Right cardiac atrium (tissue), 5 donors: ENCODE measurements at regions not wholly inside any gene's neighbourhood (a gene's known extent, or its start where the extent isn't known, plus 50 kb on each side); places are given as distances from the start of the nearest gene placed in this dataset.
"Not testable (repeated sequence)": the region's sequence is repeated elsewhere in the genome, so short reads cannot be mapped to it uniquely, and the experiment has no call there.

Experiments used
- ATAC-seq, 2 donors: fragments of 200-7000 bp; cut with Tn5 transposase; one replicate each; pipeline versions ENCODE4 v1.8.0 to v1.9.1; 2020; ENCODE audit warnings: moderate library complexity in 2 of 2, mild to moderate bottlenecking in 1 of 2
- DNase-seq, 3 donors: peaks; one replicate each; pipeline ENCODE4 v3.0.0-alpha.2; 2020
- H3K27ac ChIP-seq: one replicate; pipeline ENCODE4 v1.5.1; 2013; ENCODE audit warnings: mild to moderate bottlenecking, low read length, control low read depth, moderate library complexity
- H3K27me3 ChIP-seq: one replicate; pipeline ENCODE4 v1.6.1; 2013; ENCODE audit not compliant: control insufficient read depth, insufficient read depth
- H3K4me1 ChIP-seq: one replicate; pipeline ENCODE4 v1.6.1; 2013; ENCODE audit warnings: low read length; ENCODE audit not compliant: control insufficient read depth, insufficient read depth
- H3K4me3 ChIP-seq: one replicate; pipeline ENCODE4 v1.5.1; 2013; ENCODE audit warnings: low read length, control low read depth
- H3K9me3 ChIP-seq: one replicate; pipeline ENCODE4 v1.6.1; 2013; ENCODE audit warnings: low read length; ENCODE audit not compliant: control insufficient read depth
- WGBS: extraction: QIAGEN DNeasy Blood & Tissue Kit; methylation state at CpG from one replicate; pipeline ENCODE4 v1.1.7; 2013; 5-methylcytosine and 5-hydroxymethylcytosine counted together
- intact Hi-C, 4 donors: fragments of 100-400 bp; cut with DNase I; formaldehyde crosslinking; loops; one replicate each; pipeline versions ENCODE4 v1.11.0 to v1.14.0; 2022 to 2023
- donor health status: healthy with polysubstance abuse.
- donor health status: DM: no; HTN: yes; CAD: no.
- donor health status: DM: no; HTN: no; CAD: no.
- donor health status: DM: no; HTN: yes; CAD: no; lungs with severe emphysema.
- donor health status: DM: yes; HTN: yes; CAD: no.

DNA sequence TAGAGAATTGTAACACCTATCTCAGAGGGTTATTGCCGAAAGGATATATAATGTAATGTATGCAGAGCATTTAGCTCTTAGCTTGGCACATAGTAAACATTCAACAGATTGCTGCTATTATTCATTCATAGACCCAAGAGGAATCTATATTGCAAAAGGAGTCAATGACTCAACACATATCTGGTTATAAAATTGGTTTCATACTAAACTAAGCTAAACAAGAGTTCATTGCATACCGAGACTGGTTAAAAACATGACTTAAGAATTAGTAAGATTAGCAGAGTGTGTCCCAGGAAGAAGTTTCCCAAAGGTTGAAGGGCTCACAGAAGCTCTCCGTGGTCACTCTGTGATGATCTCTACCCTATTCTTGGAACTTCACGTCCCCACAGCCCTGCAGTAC is 339.6 kb upstream of the CCNH start:
- no peaks in the 10 kb centered on the region for H3K27me3 ChIP-seq
- H3K27ac ChIP-seq: no peak overlapping the region
- DNase-seq (no peak), ATAC-seq (no peak)
- no peak overlapping the region for H3K4me3 ChIP-seq
- WGBS: 76% methylated on average over 4 of the region's 4 CpGs
- intact Hi-C loops: no loop called here
- H3K9me3 ChIP-seq: no peaks in the 10 kb centered on the region
- no peaks in the 10 kb centered on the region for H3K4me1 ChIP-seq

GRCh38 chr5:87751824-87752223 is 339.1 kb upstream of the CCNH start:
- intact Hi-C loops: no loop called here
- Histone ChIP-seq H3K27me3 (no peaks in the 10 kb centered on the region), H3K27ac (no peak overlapping the region), H3K4me3 (no peak overlapping the region), H3K4me1 (no peaks in the 10 kb centered on the region), H3K9me3 (no peaks in the 10 kb centered on the region)
- DNase-seq (no peak), ATAC-seq (no peak)
- WGBS: 55% methylated on average over 4 of the region's 4 CpGs

GRCh38 chr5:87746891-87747377 is 334.2 kb upstream of the CCNH start:
- no peak for ATAC-seq
- no peak overlapping the region for H3K27ac ChIP-seq
- 83% methylated on average over 2 of the region's 2 CpGs for WGBS

DNA sequence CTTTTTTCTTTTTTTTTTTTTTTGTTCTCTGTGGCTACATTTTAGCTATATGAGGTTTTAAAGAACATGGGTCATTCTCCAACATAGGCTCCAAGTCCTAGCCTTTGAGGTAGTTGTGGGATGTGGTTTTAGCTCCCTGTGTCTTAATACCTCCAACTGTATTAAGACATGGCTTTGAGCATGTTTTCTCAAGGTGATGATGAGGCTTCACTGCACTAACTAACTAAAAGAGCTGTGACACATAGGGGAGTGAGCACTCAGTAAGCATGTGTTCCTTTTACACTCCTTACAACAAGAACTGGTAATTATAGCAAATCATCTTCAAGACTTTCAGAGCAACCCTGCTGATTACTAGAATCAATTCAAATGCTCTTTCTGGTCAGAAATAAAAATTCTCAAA is 333.6 kb upstream of the CCNH start:
- Histone ChIP-seq H3K27ac (no peak overlapping the region), H3K27me3 (no peaks in the 10 kb centered on the region), H3K4me1 (no peaks in the 10 kb centered on the region), H3K9me3 (no peaks in the 10 kb centered on the region), H3K4me3 (no peak overlapping the region)
- intact Hi-C loops: no loop called here
- ATAC-seq (no peak), DNase-seq (no peak)

More at GRCh38 chr5:87746891-87747377, 334.2 kb upstream of the CCNH start:
- no peak overlapping the region for H3K4me3 ChIP-seq
- H3K4me1 ChIP-seq: no peaks in the 10 kb centered on the region
- no peaks in the 10 kb centered on the region for H3K9me3 ChIP-seq
- no peaks in the 10 kb centered on the region for H3K27me3 ChIP-seq
- intact Hi-C loops: no loop called here
- DNase-seq: no peak

- Histone ChIP-seq H3K9me3 (no peaks in the 10 kb centered on the region), H3K4me3 (no peak overlapping the region), H3K27me3 (no peaks in the 10 kb centered on the region), H3K4me1 (no peaks in the 10 kb centered on the region), H3K27ac (no peak overlapping the region)
- WGBS: 27% methylated on average over 2 of the region's 2 CpGs
- ATAC-seq (no peak), DNase-seq (no peak)
- intact Hi-C loops: no loop called here
These were observed 329.2 kb upstream of the CCNH start for GRCh38 chr5:87741881-87742280.

GRCh38 chr5:87735923-87736322 is 323.2 kb upstream of the CCNH start:
- no peak overlapping the region for H3K27ac ChIP-seq
- H3K4me3 ChIP-seq: no peak overlapping the region
- 95% methylated on average over 1 of the region's 1 CpG for WGBS
- DNase-seq (no peak), ATAC-seq (no peak)
- no peaks in the 10 kb centered on the region for H3K4me1 ChIP-seq
- intact Hi-C loops: no loop called here
- no peaks in the 10 kb centered on the region for H3K9me3 ChIP-seq
- no peaks in the 10 kb centered on the region for H3K27me3 ChIP-seq

DNA sequence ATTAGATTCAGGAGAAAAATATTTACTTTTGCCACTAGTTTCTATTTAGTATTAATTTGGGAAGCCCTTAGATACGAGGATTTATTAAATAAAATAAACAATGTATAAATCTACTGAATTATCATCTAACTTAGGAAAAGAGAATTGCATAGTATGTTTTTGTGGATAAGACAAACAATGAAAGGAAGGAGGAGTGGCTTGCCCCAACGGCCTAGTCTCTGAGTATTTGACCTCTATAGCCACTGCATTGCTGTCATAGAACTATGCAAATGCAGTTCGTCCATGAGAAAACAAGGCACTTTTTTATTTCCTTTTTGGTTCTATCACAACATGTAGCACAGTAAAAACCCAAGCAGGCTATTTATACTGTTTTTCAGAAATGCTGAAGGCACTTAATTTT is 321.2 kb upstream of the CCNH start:
- H3K9me3 ChIP-seq: no peaks in the 10 kb centered on the region
- intact Hi-C loops: no loop called here
- DNase-seq: no peak
- 30% methylated on average over 3 of the region's 3 CpGs for WGBS
- no peak for ATAC-seq
- no peaks in the 10 kb centered on the region for H3K4me1 ChIP-seq
- H3K27me3 ChIP-seq: no peaks in the 10 kb centered on the region
- H3K4me3 ChIP-seq: no peak overlapping the region
- H3K27ac ChIP-seq: no peak overlapping the region

- H3K9me3 ChIP-seq: no peaks in the 10 kb centered on the region
- H3K4me3 ChIP-seq: no peak overlapping the region
- H3K4me1 ChIP-seq: no peaks in the 10 kb centered on the region
- no peak for DNase-seq
- intact Hi-C loops: no loop called here
- H3K27me3 ChIP-seq: no peaks in the 10 kb centered on the region
- no peak overlapping the region for H3K27ac ChIP-seq
- WGBS: 75% methylated on average over 7 of the region's 7 CpGs
- no peak for ATAC-seq
These were observed 320.4 kb upstream of the CCNH start for GRCh38 chr5:87732875-87733768.

DNA sequence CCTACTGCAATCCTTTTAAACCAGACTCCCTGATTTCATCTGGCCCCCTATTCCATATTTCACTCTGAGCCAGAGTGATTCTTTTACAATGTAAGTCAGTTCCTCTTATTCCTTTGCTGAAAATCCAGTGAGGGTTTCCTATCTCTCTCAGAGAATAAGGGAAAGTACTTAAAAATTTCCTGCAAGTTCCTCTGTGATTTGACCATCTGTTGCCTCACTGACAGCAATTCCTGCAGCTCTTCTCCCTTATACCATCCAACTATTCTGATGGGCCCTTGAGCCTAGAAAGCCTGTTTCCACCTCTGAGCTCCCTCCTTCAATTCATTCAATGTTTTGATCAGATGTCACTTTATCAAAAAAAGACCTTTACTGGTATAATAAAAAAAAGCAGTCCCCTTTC is 317.1 kb upstream of the CCNH start:
- DNase-seq (no peak), ATAC-seq (no peak)
- H3K4me1 ChIP-seq: no peaks in the 10 kb centered on the region
- H3K27ac ChIP-seq: no peak overlapping the region
- intact Hi-C loops: no loop called here
- H3K4me3 ChIP-seq: no peak overlapping the region
- H3K9me3 ChIP-seq: no peaks in the 10 kb centered on the region
- H3K27me3 ChIP-seq: no peaks in the 10 kb centered on the region

- H3K9me3 ChIP-seq: peaks cover 1% of the 10 kb centered on the region
- H3K27ac ChIP-seq: no peak overlapping the region
- no peak for ATAC-seq
- intact Hi-C loops: no loop called here
- no peak for DNase-seq
- H3K27me3 ChIP-seq: no peaks in the 10 kb centered on the region
- no peaks in the 10 kb centered on the region for H3K4me1 ChIP-seq
- 79% methylated on average over 3 of the region's 3 CpGs for WGBS
- H3K4me3 ChIP-seq: no peak overlapping the region
These were observed 309.6 kb upstream of the CCNH start for GRCh38 chr5:87722286-87722685.

DNA sequence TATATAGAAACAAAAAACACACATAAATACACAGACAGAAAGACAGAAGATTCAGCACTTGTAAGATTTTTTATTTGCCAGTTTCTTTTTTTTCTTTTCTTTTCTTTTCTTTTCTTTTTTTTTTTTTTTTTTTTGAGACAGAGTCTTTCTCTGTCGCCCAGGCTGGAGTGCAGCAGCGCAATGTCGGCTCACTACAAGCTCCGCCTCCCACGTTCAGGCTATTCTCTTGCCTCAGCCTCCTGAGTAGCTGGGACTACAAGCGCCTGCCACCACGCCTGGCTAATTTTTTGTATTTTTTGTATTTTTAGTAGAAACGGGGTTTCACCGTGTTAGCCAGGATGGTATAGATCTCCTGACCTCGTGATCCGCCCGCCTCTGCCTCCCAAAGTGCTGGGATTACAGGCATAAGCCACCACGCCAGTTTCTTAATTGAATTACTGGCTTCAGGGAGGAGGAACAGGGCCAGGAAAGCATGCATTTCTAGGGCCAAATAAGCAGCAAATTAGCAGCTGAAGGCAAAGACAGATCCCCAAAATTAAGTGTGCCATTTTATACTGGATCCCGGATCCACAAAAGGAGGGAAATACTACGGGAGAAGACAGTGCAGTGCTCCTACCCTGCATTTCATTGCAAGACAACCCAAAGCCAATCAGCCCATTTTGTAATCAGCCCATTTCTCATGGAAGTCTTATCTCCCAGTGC is 305.6 kb upstream of the CCNH start:
- WGBS: 85% methylated on average over 15 of the region's 15 CpGs
- DNase-seq, ATAC-seq, intact Hi-C loops, H3K27me3 ChIP-seq, H3K4me1 ChIP-seq, H3K9me3 ChIP-seq, H3K27ac ChIP-seq, H3K4me3 ChIP-seq: not testable (repeated sequence)
